ENCODE measurements at regions not wholly inside any gene's neighbourhood (a gene's known extent, or its start where the extent isn't known, plus 50 kb on each side); places are given as distances from the start of the nearest gene placed in this dataset.
"Not testable (repeated sequence)": the region's sequence is repeated elsewhere in the genome, so short reads cannot be mapped to it uniquely, and the experiment has no call there.

GRCh38 chr5:166883016-166883415 lies 1408.4 kb upstream of the WWC1 start:
- Mint-ChIP-seq H3K27me3 (no peaks in the 10 kb centered on the region), H3K4me1 (no peaks in the 10 kb centered on the region), H3K4me3 (no peak overlapping the region), H3K36me3 (no peaks in the 10 kb centered on the region), H3K27ac (no peak overlapping the region), H3K9me3 (peaks cover 4% of the 10 kb centered on the region)
- DNase-seq: no peak

- H3K27ac Mint-ChIP-seq: no peak overlapping the region
- H3K4me3 Mint-ChIP-seq: no peak overlapping the region
Measured at GRCh38 chr5:166898166-166898565, 1393.3 kb upstream of the WWC1 start.

GRCh38 chr5:166899343-166899742 lies 1392.1 kb upstream of the WWC1 start:
- Mint-ChIP-seq H3K27ac (no peak overlapping the region), H3K36me3 (no peaks in the 10 kb centered on the region), H3K9me3 (no peaks in the 10 kb centered on the region), H3K4me3 (no peak overlapping the region), H3K4me1 (no peaks in the 10 kb centered on the region), H3K27me3 (no peaks in the 10 kb centered on the region)
- DNase-seq: no peak

More at GRCh38 chr5:166898166-166898565, 1393.3 kb upstream of the WWC1 start:
- H3K36me3 Mint-ChIP-seq: no peaks in the 10 kb centered on the region
- DNase-seq: no peak
- no peaks in the 10 kb centered on the region for H3K27me3 Mint-ChIP-seq
- H3K9me3 Mint-ChIP-seq: no peaks in the 10 kb centered on the region
- H3K4me1 Mint-ChIP-seq: no peaks in the 10 kb centered on the region

- Mint-ChIP-seq H3K9me3 (no peaks in the 10 kb centered on the region), H3K4me1 (no peaks in the 10 kb centered on the region), H3K27ac (no peak overlapping the region), H3K27me3 (no peaks in the 10 kb centered on the region), H3K36me3 (no peaks in the 10 kb centered on the region), H3K4me3 (no peak overlapping the region)
- DNase-seq: no peak
Measured at GRCh38 chr5:166904571-166904970, 1386.9 kb upstream of the WWC1 start.

GRCh38 chr5:166906991-166907713 lies 1384.3 kb upstream of the WWC1 start:
- H3K27ac Mint-ChIP-seq: no peak overlapping the region
- DNase-seq: no peak
- no peaks in the 10 kb centered on the region for H3K36me3 Mint-ChIP-seq
- no peak overlapping the region for H3K4me3 Mint-ChIP-seq
- H3K4me1 Mint-ChIP-seq: no peaks in the 10 kb centered on the region
- no peaks in the 10 kb centered on the region for H3K27me3 Mint-ChIP-seq
- no peaks in the 10 kb centered on the region for H3K9me3 Mint-ChIP-seq

- Mint-ChIP-seq H3K4me3 (no peak overlapping the region), H3K27ac (no peak overlapping the region), H3K36me3 (no peaks in the 10 kb centered on the region), H3K9me3 (no peaks in the 10 kb centered on the region), H3K27me3 (no peaks in the 10 kb centered on the region), H3K4me1 (no peaks in the 10 kb centered on the region)
- no peak for DNase-seq
Measured at GRCh38 chr5:166909040-166909439, 1382.4 kb upstream of the WWC1 start.

- H3K4me1 Mint-ChIP-seq: no peaks in the 10 kb centered on the region
- DNase-seq: no peak
- no peaks in the 10 kb centered on the region for H3K27me3 Mint-ChIP-seq
- no peak overlapping the region for H3K27ac Mint-ChIP-seq
- no peak overlapping the region for H3K4me3 Mint-ChIP-seq
- H3K36me3 Mint-ChIP-seq: no peaks in the 10 kb centered on the region
- no peaks in the 10 kb centered on the region for H3K9me3 Mint-ChIP-seq
Measured at GRCh38 chr5:166909926-166910325, 1381.5 kb upstream of the WWC1 start.

- Mint-ChIP-seq H3K36me3 (no peaks in the 10 kb centered on the region), H3K4me3 (no peak overlapping the region), H3K4me1 (no peaks in the 10 kb centered on the region), H3K27me3 (no peaks in the 10 kb centered on the region), H3K27ac (no peak overlapping the region), H3K9me3 (no peaks in the 10 kb centered on the region)
- no peak for DNase-seq
Measured at GRCh38 chr5:166910995-166911394, 1380.5 kb upstream of the WWC1 start.

GRCh38 chr5:166916021-166916420 lies 1375.4 kb upstream of the WWC1 start:
- Mint-ChIP-seq H3K36me3 (no peaks in the 10 kb centered on the region), H3K27ac (no peak overlapping the region), H3K9me3 (no peaks in the 10 kb centered on the region), H3K4me1 (no peaks in the 10 kb centered on the region), H3K4me3 (no peak overlapping the region), H3K27me3 (no peaks in the 10 kb centered on the region)
- DNase-seq: no peak

- Mint-ChIP-seq H3K9me3 (peaks cover 15% of the 10 kb centered on the region), H3K27ac (no peak overlapping the region), H3K4me1 (no peaks in the 10 kb centered on the region), H3K4me3 (no peak overlapping the region), H3K27me3 (no peaks in the 10 kb centered on the region), H3K36me3 (no peaks in the 10 kb centered on the region)
- no peak for DNase-seq
Measured at GRCh38 chr5:166926138-166926537, 1365.3 kb upstream of the WWC1 start.

GRCh38 chr5:166926806-166927475 lies 1364.5 kb upstream of the WWC1 start:
- not testable (repeated sequence) for H3K4me1 Mint-ChIP-seq, H3K27ac Mint-ChIP-seq, DNase-seq, H3K36me3 Mint-ChIP-seq, H3K27me3 Mint-ChIP-seq, H3K4me3 Mint-ChIP-seq
- H3K9me3 Mint-ChIP-seq: peaks cover 15% of the 10 kb centered on the region

GRCh38 chr5:166936351-166936750 lies 1355.1 kb upstream of the WWC1 start:
- no peak overlapping the region for H3K27ac Mint-ChIP-seq
- H3K27me3 Mint-ChIP-seq: no peaks in the 10 kb centered on the region
- H3K4me1 Mint-ChIP-seq: no peaks in the 10 kb centered on the region
- no peaks in the 10 kb centered on the region for H3K36me3 Mint-ChIP-seq
- H3K9me3 Mint-ChIP-seq: no peaks in the 10 kb centered on the region
- H3K4me3 Mint-ChIP-seq: no peak overlapping the region
- no peak for DNase-seq

- Mint-ChIP-seq H3K27me3 (no peaks in the 10 kb centered on the region), H3K36me3 (no peaks in the 10 kb centered on the region), H3K9me3 (peaks cover 2% of the 10 kb centered on the region), H3K27ac (no peak overlapping the region), H3K4me3 (no peak overlapping the region), H3K4me1 (no peaks in the 10 kb centered on the region)
- no peak for DNase-seq
Measured at GRCh38 chr5:166938071-166938470, 1353.4 kb upstream of the WWC1 start.

GRCh38 chr5:166942948-166943347 lies 1348.5 kb upstream of the WWC1 start:
- no peaks in the 10 kb centered on the region for H3K36me3 Mint-ChIP-seq
- H3K4me3 Mint-ChIP-seq: no peak overlapping the region
- H3K27ac Mint-ChIP-seq: no peak overlapping the region
- no peaks in the 10 kb centered on the region for H3K4me1 Mint-ChIP-seq
- no peak for DNase-seq
- peaks cover 3% of the 10 kb centered on the region for H3K9me3 Mint-ChIP-seq
- no peaks in the 10 kb centered on the region for H3K27me3 Mint-ChIP-seq

- no peak for DNase-seq
- H3K27ac Mint-ChIP-seq: no peak overlapping the region
- H3K36me3 Mint-ChIP-seq: no peaks in the 10 kb centered on the region
- H3K27me3 Mint-ChIP-seq: no peaks in the 10 kb centered on the region
- no peak overlapping the region for H3K4me3 Mint-ChIP-seq
- H3K9me3 Mint-ChIP-seq: peaks cover 3% of the 10 kb centered on the region
- no peaks in the 10 kb centered on the region for H3K4me1 Mint-ChIP-seq
Measured at GRCh38 chr5:166947045-166947444, 1344.4 kb upstream of the WWC1 start.

GRCh38 chr5:166948679-166949078 lies 1342.8 kb upstream of the WWC1 start:
- Mint-ChIP-seq H3K36me3 (no peaks in the 10 kb centered on the region), H3K9me3 (no peaks in the 10 kb centered on the region), H3K4me1 (no peaks in the 10 kb centered on the region), H3K4me3 (no peak overlapping the region), H3K27ac (no peak overlapping the region), H3K27me3 (no peaks in the 10 kb centered on the region)
- DNase-seq: no peak

All from activated naive CD8-positive, alpha-beta T cell treated with anti-CD3 and anti-CD28 coated beads for 36 hours (primary cell).